ENCODE measurements at regions not wholly inside any gene's neighbourhood (a gene's known extent, or its start where the extent isn't known, plus 50 kb on each side); places are given as distances from the start of the nearest gene placed in this dataset.

GRCh38 chr13:40442826-40443225 is 223.6 kb downstream of the FOXO1 start:
- TF ChIP-seq EP300 (IDR thresholded peaks at IDR 0.05) (no peak), CTCF (IDR thresholded peaks at IDR 0.05) (no peak)
